ENCODE measurements at regions not wholly inside any gene's neighbourhood (a gene's known extent, or its start where the extent isn't known, plus 50 kb on each side); places are given as distances from the start of the nearest gene placed in this dataset.

GRCh38 chr7:131110297-131111080 lies 217.2 kb upstream of the MKLN1 start:
- ATAC-seq: no peak

- ATAC-seq: no peak
These were observed 216.5 kb upstream of the MKLN1 start for GRCh38 chr7:131111081-131111576.

- ATAC-seq: no peak
These were observed 215.9 kb upstream of the MKLN1 start for GRCh38 chr7:131111792-131112191.

GRCh38 chr7:131112431-131112830 lies 215.2 kb upstream of the MKLN1 start:
- no peak for ATAC-seq

- no peak for ATAC-seq
These were observed 212.3 kb upstream of the MKLN1 start for GRCh38 chr7:131115340-131115739.

GRCh38 chr7:131117439-131117838 lies 210.2 kb upstream of the MKLN1 start:
- ATAC-seq: no peak

- ATAC-seq: no peak
These were observed 208.3 kb upstream of the MKLN1 start for GRCh38 chr7:131119381-131119780.

- peak; percentile 61 to 74 for ATAC-seq
These were observed 205.3 kb upstream of the MKLN1 start for GRCh38 chr7:131122394-131122793.

- peak; percentile 25 to 36 for ATAC-seq
These were observed 203.6 kb upstream of the MKLN1 start for GRCh38 chr7:131124001-131124629.

- ATAC-seq: no peak
These were observed 202.8 kb upstream of the MKLN1 start for GRCh38 chr7:131124867-131125266.

GRCh38 chr7:131130324-131130723 lies 197.4 kb upstream of the MKLN1 start:
- no peak for ATAC-seq

GRCh38 chr7:131131012-131131745 lies 196.5 kb upstream of the MKLN1 start:
- no peak for ATAC-seq

- no peak for ATAC-seq
These were observed 195.8 kb upstream of the MKLN1 start for GRCh38 chr7:131131746-131132431.

GRCh38 chr7:131139462-131139861 lies 188.2 kb upstream of the MKLN1 start:
- ATAC-seq: no peak

- no peak for ATAC-seq
These were observed 186.2 kb upstream of the MKLN1 start for GRCh38 chr7:131141443-131141967.

- ATAC-seq: no peak
These were observed 183.8 kb upstream of the MKLN1 start for GRCh38 chr7:131143869-131144268.

- no peak for ATAC-seq
These were observed 182.7 kb upstream of the MKLN1 start for GRCh38 chr7:131145026-131145425.

- ATAC-seq: no peak
These were observed 181.9 kb upstream of the MKLN1 start for GRCh38 chr7:131145770-131146169.

GRCh38 chr7:131147604-131148003 lies 180.1 kb upstream of the MKLN1 start:
- ATAC-seq: no peak

GRCh38 chr7:131148258-131148657 lies 179.4 kb upstream of the MKLN1 start:
- no peak for ATAC-seq

- ATAC-seq: no peak
These were observed 178.8 kb upstream of the MKLN1 start for GRCh38 chr7:131148708-131149428.

- no peak for ATAC-seq
These were observed 178.3 kb upstream of the MKLN1 start for GRCh38 chr7:131149429-131149773.
